HG03175 (cell line): ENCODE measurements at regions not wholly inside any gene's neighbourhood (a gene's known extent, or its start where the extent isn't known, plus 50 kb on each side); places are given as distances from the start of the nearest gene placed in this dataset.

Source experiments
- ATAC-seq: cut with Tn5 transposase; IDR thresholded peaks from one replicate; pipeline ENCODE4 v1.9.1; 2021; ENCODE audit warnings: mild to moderate bottlenecking, moderate library complexity; ENCODE audit not compliant: unreplicated experiment

DNA sequence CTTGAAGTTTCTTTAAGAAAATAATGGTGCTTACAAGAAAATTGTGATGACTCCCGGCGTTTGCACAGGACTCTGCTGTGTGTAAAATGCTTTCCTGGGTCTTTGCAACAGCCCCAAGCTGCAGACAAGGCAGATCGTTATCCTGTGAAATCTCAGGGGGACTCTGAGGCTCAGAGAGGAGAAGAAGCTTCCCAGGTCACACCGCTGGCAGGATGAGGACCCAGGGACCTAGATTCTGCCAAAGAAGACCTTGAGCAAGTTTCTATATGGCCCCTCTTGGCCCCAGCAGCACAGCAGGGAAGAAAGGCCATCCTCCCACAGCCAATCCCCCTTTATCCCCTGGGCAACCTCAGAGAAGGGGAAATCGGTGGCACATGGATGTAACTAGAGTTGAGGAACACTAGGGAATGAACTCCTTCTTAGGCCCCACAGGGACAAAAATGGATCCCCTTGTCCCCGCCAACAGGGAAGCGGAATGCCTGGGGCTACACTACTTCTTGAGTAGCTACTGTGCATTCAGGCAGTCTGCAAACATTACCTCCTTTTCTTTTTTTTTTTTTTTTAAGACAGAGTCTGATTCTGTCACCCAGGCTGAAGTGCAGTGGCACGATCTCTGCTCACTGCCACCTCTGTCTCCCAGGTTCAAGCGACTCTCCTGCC is 72.8 kb downstream of the CPN2 start:
- no peak for ATAC-seq

- ATAC-seq, result no peak
These were observed 72.0 kb downstream of the CPN2 start for GRCh38 chr3:194279101-194279500.

GRCh38 chr3:194279701-194280360 is 71.3 kb downstream of the CPN2 start:
- ATAC-seq, result no peak

DNA sequence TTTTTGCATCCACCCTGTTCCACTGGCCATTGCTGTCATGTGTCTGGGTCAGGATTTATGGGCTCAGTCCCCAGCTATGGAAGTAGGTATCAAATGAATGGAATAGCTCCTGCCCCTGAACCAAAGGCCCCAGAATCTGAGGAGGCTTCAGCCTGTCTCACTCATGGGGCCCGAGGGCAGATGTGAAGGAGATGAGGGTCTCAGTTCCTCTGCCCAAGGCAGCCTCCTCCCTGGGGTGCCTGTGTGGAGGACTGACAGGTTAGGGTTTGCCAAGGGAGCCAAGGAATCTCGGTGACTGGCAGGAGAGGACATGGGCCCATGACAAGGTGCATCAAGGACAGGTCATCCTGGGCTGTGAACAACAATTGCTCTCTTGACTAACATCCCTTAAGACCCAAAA is 70.4 kb downstream of the CPN2 start:
- no peak for ATAC-seq

- ATAC-seq, result no peak
These were observed 69.8 kb downstream of the CPN2 start for GRCh38 chr3:194281306-194281705.

GRCh38 chr3:194281766-194282165 is 69.4 kb downstream of the CPN2 start:
- ATAC-seq, result no peak

- ATAC-seq, result no peak
These were observed 68.5 kb downstream of the CPN2 start for GRCh38 chr3:194282436-194283122.

DNA sequence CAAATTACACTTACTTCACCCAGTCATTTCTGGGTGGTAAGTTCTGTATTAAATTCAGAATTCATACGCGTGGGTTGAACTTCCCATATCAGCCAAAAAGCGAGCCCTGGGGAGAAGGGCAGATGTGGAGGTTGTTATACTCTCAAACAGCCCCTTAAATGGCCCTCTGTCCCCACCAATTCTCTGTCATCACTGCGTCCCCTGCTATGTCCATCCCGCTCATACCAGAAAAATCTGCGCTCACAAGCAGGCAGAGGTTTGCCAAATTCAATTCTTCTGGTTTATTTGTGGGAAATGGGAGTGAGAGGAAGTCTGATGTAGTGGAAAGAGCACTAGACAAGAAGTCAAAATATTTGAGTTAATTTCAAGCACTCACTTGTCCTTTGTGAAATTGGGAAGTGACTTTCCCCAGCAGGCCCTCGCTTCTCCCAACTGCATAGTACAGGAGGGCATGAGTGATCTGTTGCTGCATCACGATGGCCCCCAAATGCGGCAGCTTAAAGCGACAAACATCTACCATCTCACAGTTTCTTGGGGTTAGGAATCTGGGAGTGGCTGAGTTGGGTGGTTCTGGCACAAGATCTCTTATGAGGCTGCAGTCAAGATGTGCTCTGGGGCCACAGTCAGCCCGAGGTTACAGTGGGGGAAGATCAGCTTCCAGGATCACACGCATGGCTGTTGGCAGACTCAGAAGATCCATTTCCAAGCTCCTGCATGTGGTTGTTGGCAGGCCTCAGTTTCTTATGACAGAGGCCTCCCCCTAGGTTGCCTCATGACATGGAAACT is 67.7 kb downstream of the CPN2 start:
- no peak for ATAC-seq

- ATAC-seq, result no peak
These were observed 66.8 kb downstream of the CPN2 start for GRCh38 chr3:194284351-194284750.

DNA sequence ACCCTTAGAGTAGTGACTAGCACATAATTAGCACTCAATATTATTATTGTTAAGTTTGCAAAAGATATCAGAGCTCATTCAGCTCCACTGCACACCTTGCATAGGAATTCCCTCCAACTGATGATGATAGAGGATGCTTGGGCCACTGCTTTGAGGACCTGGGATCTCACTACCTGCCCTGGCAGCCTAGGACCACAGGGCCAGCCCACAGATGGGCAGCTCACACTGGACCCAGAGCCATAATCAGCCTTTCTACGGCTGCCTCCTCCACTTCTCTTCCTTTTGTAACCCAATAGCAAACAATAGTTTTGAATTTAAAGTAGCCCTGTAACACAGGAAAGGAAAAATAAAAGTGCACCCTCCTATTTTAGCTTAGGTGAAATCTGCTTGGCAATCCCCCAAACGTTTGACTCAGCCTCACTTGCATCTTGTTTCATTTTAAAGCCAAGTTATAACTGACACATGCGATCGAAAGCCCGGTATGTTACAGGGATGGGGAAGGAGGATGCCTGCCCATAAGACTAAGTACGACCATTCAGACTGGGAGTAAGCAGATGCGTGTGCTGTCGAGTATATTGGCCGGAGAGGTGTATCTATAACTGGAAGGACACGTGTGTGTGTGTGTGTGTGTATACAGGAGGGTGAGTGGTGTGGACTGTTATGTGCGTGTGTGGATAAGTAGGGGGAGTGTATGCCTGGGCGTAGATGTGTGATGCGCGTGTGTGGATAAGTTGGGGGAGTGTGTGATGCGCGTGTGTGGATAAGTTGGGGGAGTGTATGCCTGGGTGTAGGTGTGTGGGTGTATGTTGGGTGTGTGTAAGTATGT is 65.9 kb downstream of the CPN2 start:
- ATAC-seq, result no peak

DNA sequence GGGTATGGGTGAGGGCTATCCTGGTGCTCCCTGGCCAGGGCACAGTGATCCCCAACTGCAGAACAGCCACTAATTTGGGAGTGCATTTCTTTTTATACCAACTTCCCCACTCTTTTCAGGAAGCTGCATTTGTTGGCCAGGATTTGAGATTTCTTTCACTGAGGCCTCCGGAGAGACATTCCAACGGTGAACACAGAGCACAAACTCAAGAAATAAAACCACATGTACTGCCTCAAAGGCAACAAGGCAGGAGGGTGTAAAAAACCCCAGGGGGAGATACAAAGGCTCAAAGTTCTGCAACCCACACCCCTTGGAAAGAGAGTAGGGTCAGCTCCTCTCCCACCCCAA is 65.3 kb downstream of the CPN2 start:
- no peak for ATAC-seq

DNA sequence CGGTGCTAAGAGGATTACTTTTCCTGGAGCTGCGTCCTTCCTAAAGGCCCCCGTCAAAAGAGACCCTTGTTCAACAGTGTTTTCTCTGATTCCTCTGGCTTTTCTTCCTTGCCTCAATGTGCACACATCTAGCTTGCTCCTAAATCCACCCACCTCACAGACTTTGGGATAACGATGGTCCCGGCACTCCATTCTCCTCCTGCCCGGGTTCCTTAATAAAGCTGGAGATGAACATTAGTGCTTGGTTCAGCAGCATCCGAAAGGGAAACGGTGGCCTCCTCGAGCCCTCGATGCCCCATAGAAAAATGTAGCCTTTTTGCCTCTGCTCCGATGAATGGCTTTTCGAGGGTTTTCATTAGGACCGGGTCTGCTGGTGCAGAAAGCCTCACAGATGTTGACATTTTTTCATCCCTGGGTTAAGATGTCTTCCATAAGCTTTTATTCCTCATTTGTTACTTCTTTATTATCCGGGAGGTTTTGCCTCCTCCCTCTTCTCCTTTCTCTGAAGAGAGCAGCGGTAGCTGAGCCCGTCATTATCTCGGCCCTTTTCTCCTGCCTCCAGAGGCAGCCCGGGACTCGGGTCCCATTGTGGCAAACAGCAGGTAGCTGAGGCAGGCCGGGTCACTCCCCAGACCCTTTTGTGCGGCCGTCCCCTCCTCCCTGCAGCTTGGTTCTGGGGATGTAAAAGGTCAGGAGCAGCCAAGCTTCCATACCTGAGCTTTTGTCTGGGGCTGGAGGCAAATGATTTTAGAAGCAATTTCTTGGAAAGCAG is 64.6 kb downstream of the CPN2 start:
- ATAC-seq, result no peak

DNA sequence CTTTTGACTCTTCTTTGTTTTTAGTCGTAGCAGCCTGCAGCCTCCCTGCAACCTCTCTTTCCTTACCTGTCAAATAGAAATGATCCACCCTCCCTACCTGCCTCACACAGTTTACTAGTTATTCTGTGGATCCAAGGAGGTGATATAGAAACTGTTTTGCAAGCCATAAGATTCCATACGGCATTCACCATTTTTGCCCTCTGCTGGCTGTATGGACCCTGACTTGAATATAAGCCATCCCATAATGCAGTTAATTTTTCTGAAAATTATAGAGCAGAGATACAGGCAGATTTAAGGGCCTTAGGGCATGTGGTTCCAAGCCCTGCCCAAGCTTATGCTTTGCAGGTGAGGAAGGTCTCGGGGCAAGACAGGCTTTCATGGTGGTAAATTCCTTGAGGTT is 63.8 kb downstream of the CPN2 start:
- ATAC-seq, result no peak

GRCh38 chr3:194287977-194288706 is 63.0 kb downstream of the CPN2 start:
- no peak for ATAC-seq
